Nephron (organoid): ENCODE measurements at regions not wholly inside any gene's neighbourhood (a gene's known extent, or its start where the extent isn't known, plus 50 kb on each side); places are given as distances from the start of the nearest gene placed in this dataset.

Experiments used
- H3K27ac Mint-ChIP-seq, 3 experiments: 2 replicates each; pipeline ENCODE4 v1.8.0; 2020; ENCODE audit warnings: mixed read lengths in 3 of 3, mild to moderate bottlenecking in 2 of 3, moderate library complexity in 1 of 3
- H3K27me3 Mint-ChIP-seq: 2 replicates; pipeline ENCODE4 v1.8.0; 2021; ENCODE audit warnings: low read depth, mild to moderate bottlenecking, moderate library complexity, mixed read lengths
- H3K36me3 Mint-ChIP-seq: 2 replicates; pipeline ENCODE4 v1.8.0; 2020; ENCODE audit warnings: low read depth, mixed read lengths
- H3K4me1 Mint-ChIP-seq: 2 replicates; pipeline ENCODE4 v1.8.0; 2020; ENCODE audit warnings: mixed read lengths
- H3K4me3 Mint-ChIP-seq, 3 experiments: 2 replicates each; pipeline ENCODE4 v1.8.0; 2020; ENCODE audit warnings: mild to moderate bottlenecking in 3 of 3, mixed read lengths in 3 of 3, moderate library complexity in 2 of 3
- H3K9me3 Mint-ChIP-seq: 2 replicates; pipeline ENCODE4 v1.8.0; 2020; ENCODE audit warnings: mixed read lengths
- CTCF ChIP-seq, 3 experiments: fragments of 200-600 bp; sonication (generic); IDR thresholded peaks; one replicate each; pipeline ENCODE4 v1.5.0; 2021; ENCODE audit warnings: antibody characterized with exemption in 3 of 3; ENCODE audit not compliant: unreplicated experiment in 3 of 3

- Mint-ChIP-seq H3K27me3 (peaks cover 5% of the 10 kb centered on the region), H3K27ac (no peak overlapping the region), H3K36me3 (no peaks in the 10 kb centered on the region), H3K4me1 (no peaks in the 10 kb centered on the region), H3K9me3 (no peaks in the 10 kb centered on the region), H3K4me3 (no peak overlapping the region)
- TF ChIP-seq CTCF (IDR thresholded peaks at IDR 0.05; ENCODE audit: unreplicated experiment in 3 of 3), result no peak
Measured at GRCh38 chr3:135784557-135784956, 181.0 kb upstream of the PPP2R3A start.

- no peaks in the 10 kb centered on the region for H3K9me3 Mint-ChIP-seq
- no peak overlapping the region for H3K4me3 Mint-ChIP-seq
- TF ChIP-seq CTCF (IDR thresholded peaks at IDR 0.05; ENCODE audit: unreplicated experiment in 3 of 3), result no peak
- no peaks in the 10 kb centered on the region for H3K36me3 Mint-ChIP-seq
- H3K27me3 Mint-ChIP-seq, result peaks cover 3% of the 10 kb centered on the region
- H3K4me1 Mint-ChIP-seq, result peaks cover 3% of the 10 kb centered on the region
- H3K27ac Mint-ChIP-seq, result no peak overlapping the region
Measured at GRCh38 chr3:135788146-135788545, 177.4 kb upstream of the PPP2R3A start.

- TF ChIP-seq CTCF (IDR thresholded peaks at IDR 0.05; ENCODE audit: unreplicated experiment in 3 of 3), result no peak
- Mint-ChIP-seq H3K27ac (no peak overlapping the region), H3K4me1 (peaks cover 3% of the 10 kb centered on the region), H3K27me3 (peaks cover 3% of the 10 kb centered on the region), H3K9me3 (no peaks in the 10 kb centered on the region), H3K36me3 (no peaks in the 10 kb centered on the region), H3K4me3 (no peak overlapping the region)
Measured at GRCh38 chr3:135788978-135789377, 176.6 kb upstream of the PPP2R3A start.

- Mint-ChIP-seq H3K4me1 (peaks cover 9% of the 10 kb centered on the region), H3K4me3 (no peak overlapping the region), H3K36me3 (no peaks in the 10 kb centered on the region), H3K27me3 (peaks cover 3% of the 10 kb centered on the region), H3K27ac (peak overlapping the region in 1 of 3 experiments; percentile 50), H3K9me3 (no peaks in the 10 kb centered on the region)
- TF ChIP-seq CTCF (IDR thresholded peaks at IDR 0.05; ENCODE audit: unreplicated experiment in 3 of 3), result no peak
Measured at GRCh38 chr3:135792174-135792573, 173.4 kb upstream of the PPP2R3A start.

- Mint-ChIP-seq H3K4me3 (no peak overlapping the region), H3K36me3 (no peaks in the 10 kb centered on the region), H3K27me3 (peaks cover 3% of the 10 kb centered on the region), H3K27ac (peak overlapping the region in 2 of 3 experiments; percentile 42 to 50), H3K4me1 (peaks cover 9% of the 10 kb centered on the region), H3K9me3 (no peaks in the 10 kb centered on the region)
- TF ChIP-seq CTCF (IDR thresholded peaks at IDR 0.05; ENCODE audit: unreplicated experiment in 3 of 3), result no peak
Measured at GRCh38 chr3:135792858-135793475, 172.6 kb upstream of the PPP2R3A start.

GRCh38 chr3:135800071-135800549 lies 165.4 kb upstream of the PPP2R3A start:
- Mint-ChIP-seq H3K36me3 (no peaks in the 10 kb centered on the region), H3K4me1 (peaks cover 8% of the 10 kb centered on the region), H3K27ac (no peak overlapping the region), H3K9me3 (no peaks in the 10 kb centered on the region), H3K4me3 (no peak overlapping the region), H3K27me3 (peaks cover 5% of the 10 kb centered on the region)
- TF ChIP-seq CTCF (IDR thresholded peaks at IDR 0.05; ENCODE audit: unreplicated experiment in 3 of 3), result no peak
